Astrocyte (in vitro differentiated cells and primary cell): ENCODE measurements at regions not wholly inside any gene's neighbourhood (a gene's known extent, or its start where the extent isn't known, plus 50 kb on each side); places are given as distances from the start of the nearest gene placed in this dataset.

Experiments
- DNase-seq: peaks from one replicate; pipeline ENCODE4 v3.0.0-alpha.2; 2010; ENCODE audit warnings: low read depth
- FAIRE-seq: peaks from 2 replicates; lab custom pipeline; 2011; peaks lifted over from hg19 to GRCh38; lab: Jason Lieb, UNC
- H2AFZ ChIP-seq: 2 replicates; pipeline ENCODE4 v1.6.0; 2012; ENCODE audit warnings: low read depth, low read length, inconsistent platforms
- H3K27ac ChIP-seq: 2 replicates; pipeline ENCODE4 v1.5.1; 2011; ENCODE audit warnings: low read depth, low read length, inconsistent platforms
- H3K27me3 ChIP-seq: 2 replicates; pipeline ENCODE4 v1.6.0; 2011; ENCODE audit warnings: low read length, inconsistent platforms; ENCODE audit not compliant: insufficient read depth
- H3K36me3 ChIP-seq: 2 replicates; pipeline ENCODE4 v1.5.1; 2011; ENCODE audit warnings: low read length, inconsistent platforms; ENCODE audit not compliant: insufficient read depth
- H3K4me1 ChIP-seq: 2 replicates; pipeline ENCODE4 v1.5.1; 2011; ENCODE audit warnings: low read length, inconsistent platforms; ENCODE audit not compliant: insufficient read depth
- H3K4me2 ChIP-seq: 2 replicates; pipeline ENCODE4 v1.6.0; 2012; ENCODE audit warnings: low read length, inconsistent platforms
- H3K4me3 ChIP-seq: 2 replicates; pipeline ENCODE4 v1.5.1; 2011; ENCODE audit warnings: low read depth, mild to moderate bottlenecking, low read length, inconsistent platforms; ENCODE audit not compliant: insufficient read depth
- H3K79me2 ChIP-seq: 2 replicates; pipeline ENCODE4 v1.6.0; 2012; ENCODE audit warnings: mild to moderate bottlenecking, low read length, inconsistent platforms; ENCODE audit not compliant: insufficient read depth
- H3K9ac ChIP-seq: 2 replicates; pipeline ENCODE4 v1.6.0; 2012; ENCODE audit warnings: mild to moderate bottlenecking, low read length, inconsistent platforms
- H3K9me3 ChIP-seq: 2 replicates; pipeline ENCODE4 v1.5.1; 2012; ENCODE audit warnings: low read depth, mild to moderate bottlenecking, low read length, inconsistent platforms; ENCODE audit not compliant: insufficient read depth
- H4K20me1 ChIP-seq: 2 replicates; pipeline ENCODE4 v1.6.0; 2012; ENCODE audit warnings: low read length, inconsistent platforms; ENCODE audit not compliant: insufficient read depth
- H3K27ac Mint-ChIP-seq: one replicate; pipeline ENCODE4 v1.8.0; 2021; ENCODE audit warnings: mild to moderate bottlenecking, mixed read lengths; ENCODE audit not compliant: unreplicated experiment
- H3K27me3 Mint-ChIP-seq: one replicate; pipeline ENCODE4 v1.8.0; 2021; ENCODE audit warnings: low read depth, mixed read lengths; ENCODE audit not compliant: unreplicated experiment
- H3K36me3 Mint-ChIP-seq: one replicate; pipeline ENCODE4 v1.8.0; 2021; ENCODE audit warnings: low read depth, mixed read lengths; ENCODE audit not compliant: unreplicated experiment
- H3K4me1 Mint-ChIP-seq: one replicate; pipeline ENCODE4 v1.8.0; 2021; ENCODE audit warnings: low read depth, mixed read lengths; ENCODE audit not compliant: unreplicated experiment
- H3K4me3 Mint-ChIP-seq: one replicate; pipeline ENCODE4 v1.8.0; 2021; ENCODE audit warnings: mild to moderate bottlenecking, moderate library complexity, mixed read lengths; ENCODE audit not compliant: unreplicated experiment
- H3K9me3 Mint-ChIP-seq: one replicate; pipeline ENCODE4 v1.8.0; 2021; ENCODE audit warnings: mild to moderate bottlenecking, mixed read lengths; ENCODE audit not compliant: unreplicated experiment
- CTCF ChIP-seq: IDR thresholded peaks from 2 replicates; pipeline ENCODE4 v1.5.1; 2011; ENCODE audit warnings: low read depth, mild to moderate bottlenecking, inconsistent platforms, low read length, moderate library complexity; ENCODE audit not compliant: insufficient read depth
- EZH2 ChIP-seq: IDR thresholded peaks from 2 replicates; pipeline ENCODE4 v1.6.1; 2012; ENCODE audit warnings: mild to moderate bottlenecking, low read length, inconsistent platforms; ENCODE audit not compliant: insufficient read depth

GRCh38 chr6:33958526-33959328, 154.9 kb upstream of the MLN start:
- H3K27ac Mint-ChIP-seq, result no peak overlapping the region
- no peak for TF ChIP-seq EZH2
- TF ChIP-seq CTCF, result no peak
- H3K4me1 Mint-ChIP-seq, result peaks cover 5% of the 10 kb centered on the region
- Histone ChIP-seq H3K9me3 (no peaks in the 10 kb centered on the region), H4K20me1 (no peaks in the 10 kb centered on the region), H3K27me3 (peaks cover 4% of the 10 kb centered on the region), H3K36me3 (no peaks in the 10 kb centered on the region), H3K4me1 (no peaks in the 10 kb centered on the region), H3K9ac (no peak overlapping the region), H3K4me2 (no peak overlapping the region), H3K27ac (no peak overlapping the region), H3K4me3 (no peak overlapping the region), H3K79me2 (no peaks in the 10 kb centered on the region), H2AFZ (no peak overlapping the region)
- peaks cover under 1% of the 10 kb centered on the region for H3K9me3 Mint-ChIP-seq
- H3K36me3 Mint-ChIP-seq, result no peaks in the 10 kb centered on the region
- H3K4me3 Mint-ChIP-seq, result no peak overlapping the region
- no peak for FAIRE-seq
- H3K27me3 Mint-ChIP-seq, result peaks cover 29% of the 10 kb centered on the region
- no peak for DNase-seq

- H3K9ac ChIP-seq, result no peak overlapping the region
- no peaks in the 10 kb centered on the region for H3K4me1 ChIP-seq
- no peak for TF ChIP-seq EZH2
- no peak for TF ChIP-seq CTCF
- peaks cover 2% of the 10 kb centered on the region for H3K9me3 Mint-ChIP-seq
- H3K4me3 ChIP-seq, result no peak overlapping the region
- no peak overlapping the region for H3K27ac Mint-ChIP-seq
- DNase-seq, result no peak
- no peak overlapping the region for H2AFZ ChIP-seq
- FAIRE-seq, result no peak
- H3K27ac ChIP-seq, result no peak overlapping the region
- H4K20me1 ChIP-seq, result no peaks in the 10 kb centered on the region
- no peaks in the 10 kb centered on the region for H3K36me3 Mint-ChIP-seq
- peaks cover 5% of the 10 kb centered on the region for H3K4me1 Mint-ChIP-seq
- H3K4me2 ChIP-seq, result no peak overlapping the region
- H3K27me3 Mint-ChIP-seq, result peaks cover 35% of the 10 kb centered on the region
- peaks cover 4% of the 10 kb centered on the region for H3K27me3 ChIP-seq
- H3K4me3 Mint-ChIP-seq, result no peak overlapping the region
- no peaks in the 10 kb centered on the region for H3K79me2 ChIP-seq
- H3K9me3 ChIP-seq, result no peaks in the 10 kb centered on the region
- H3K36me3 ChIP-seq, result no peaks in the 10 kb centered on the region
These were observed 154.2 kb upstream of the MLN start for GRCh38 chr6:33957892-33958525.
